Uterus (tissue), 3 donors: ENCODE measurements at regions not wholly inside any gene's neighbourhood (a gene's known extent, or its start where the extent isn't known, plus 50 kb on each side); places are given as distances from the start of the nearest gene placed in this dataset.

ENCODE experiments used
- DNase-seq, 2 donors: peaks; one replicate each; pipeline ENCODE4 v3.0.0-alpha.2; 2019 to 2020
- H3K27ac ChIP-seq, 2 donors: fragments of 200-600 bp; sonication (generic); 1 replicate in 1 of 2; 2 replicates in 1 of 2; pipeline ENCODE4 v1.5.1; 2016 to 2018
- H3K27me3 ChIP-seq, 2 donors: fragments of 200-600 bp; sonication (generic); one replicate each; pipeline ENCODE4 v1.5.1; 2018 to 2019; ENCODE audit warnings: control low read depth in 1 of 2
- H3K36me3 ChIP-seq, 2 donors: fragments of 200-600 bp; sonication (generic); one replicate each; pipeline ENCODE4 v1.5.1; 2019; ENCODE audit warnings: control low read depth in 1 of 2
- H3K4me1 ChIP-seq, 2 donors: fragments of 200-600 bp; sonication (generic); one replicate each; pipeline ENCODE4 v1.5.1; 2018 to 2019; ENCODE audit warnings: control low read depth in 1 of 2
- H3K4me3 ChIP-seq, 2 donors: fragments of 200-600 bp; sonication (generic); 1 replicate in 1 of 2; 2 replicates in 1 of 2; pipeline ENCODE4 v1.5.1; 2018 to 2019; ENCODE audit warnings: mild to moderate bottlenecking in 1 of 2
- H3K9me3 ChIP-seq, 2 donors: fragments of 200-600 bp; sonication (generic); one replicate each; pipeline ENCODE4 v1.5.1; 2019; ENCODE audit warnings: control low read depth in 1 of 2
- CTCF ChIP-seq, 4 experiments: fragments of 200-600 bp in 2 of 4; fragments of 450-650 bp in 2 of 4; sonication (generic) in 2 of 4; IDR thresholded peaks; one replicate each; pipeline ENCODE4 v1.5.1; 2016 to 2019; ENCODE audit warnings: antibody characterized with exemption in 4 of 4, mild to moderate bottlenecking in 2 of 4, moderate library complexity in 1 of 4
- POLR2A ChIP-seq, 2 donors: fragments of 450-650 bp; IDR thresholded peaks; one replicate each; pipeline ENCODE4 v1.6.1; 2016; ENCODE audit warnings: antibody characterized with exemption in 2 of 2, mild to moderate bottlenecking in 1 of 2, moderate library complexity in 1 of 2
- intact Hi-C: fragments of 100-400 bp; cut with DNase I; formaldehyde crosslinking; loops from one replicate; pipeline ENCODE4 v1.15.1; 2023; ENCODE audit warnings: low total_unique reads
- donor health status: DM: yes; HTN: yes; CAD: no.

DNA sequence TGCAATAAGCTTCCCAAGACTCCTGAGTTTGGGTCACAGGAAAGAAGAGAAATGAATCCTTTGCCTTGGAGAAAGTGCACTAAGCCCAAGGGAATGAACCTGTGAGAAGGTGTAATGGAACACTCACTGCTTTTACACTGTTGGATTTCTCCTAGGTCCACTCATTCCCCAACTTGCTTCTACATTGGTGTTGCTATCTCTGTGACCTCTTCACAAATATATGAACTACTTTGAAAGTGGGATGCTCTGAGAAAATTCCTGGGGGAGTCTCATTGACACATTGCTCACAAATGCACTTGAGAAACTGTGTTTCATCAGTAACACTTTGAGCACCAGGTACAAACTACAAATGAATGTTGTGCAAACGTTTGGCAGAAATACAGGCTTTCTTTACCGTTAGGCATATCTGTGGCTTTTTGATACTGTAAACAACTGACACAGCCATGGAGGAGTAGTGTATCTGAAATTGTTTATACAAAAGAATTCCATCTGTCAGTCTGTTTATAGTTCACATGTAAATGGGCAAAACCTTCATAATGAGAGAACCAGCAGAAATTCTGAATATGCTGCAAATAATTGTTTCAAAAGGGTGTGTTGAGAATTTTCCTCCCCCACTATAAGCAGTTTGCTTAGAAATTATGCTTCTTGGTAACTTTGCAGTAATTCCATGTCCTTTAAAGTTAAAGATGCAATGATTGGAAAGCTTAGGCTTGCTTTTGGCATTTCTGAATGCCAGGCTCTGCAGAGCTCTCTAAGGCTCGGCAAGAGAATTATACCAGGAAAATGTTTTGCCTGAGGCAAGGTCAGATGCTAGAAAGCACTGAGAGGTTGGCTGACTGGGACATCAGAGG, 348.5 kb upstream of the DDHD1 start:
- intact Hi-C loops, result no loop called here
- TF ChIP-seq POLR2A (IDR thresholded peaks at IDR 0.05) (no peak), CTCF (IDR thresholded peaks at IDR 0.05) (no peak)
- Histone ChIP-seq H3K4me3 (no peak overlapping the region), H3K4me1 (no peaks in the 10 kb centered on the region), H3K27me3 (no peaks in the 10 kb centered on the region), H3K27ac (no peak overlapping the region), H3K9me3 (no peaks in the 10 kb centered on the region), H3K36me3 (no peaks in the 10 kb centered on the region)
- no peak for DNase-seq

DNA sequence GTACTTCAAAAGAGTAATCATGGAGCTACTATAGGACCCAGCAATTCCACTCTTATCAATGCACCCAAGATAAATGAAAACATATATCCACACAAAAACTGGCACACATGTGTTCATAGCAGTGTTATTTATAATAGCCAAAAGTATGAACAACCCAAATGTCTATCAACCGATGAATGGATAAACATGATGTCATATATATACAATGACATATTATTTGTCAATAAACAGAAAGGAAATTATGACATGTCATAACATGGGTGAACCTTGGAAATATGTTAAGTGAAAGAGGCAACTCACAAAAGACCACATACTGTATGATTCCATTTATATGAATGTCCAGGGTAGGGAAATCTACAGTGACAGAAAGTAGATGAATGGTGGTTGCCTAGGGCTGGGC, 347.1 kb upstream of the DDHD1 start:
- no peaks in the 10 kb centered on the region for H3K9me3 ChIP-seq
- no peaks in the 10 kb centered on the region for H3K27me3 ChIP-seq
- no peaks in the 10 kb centered on the region for H3K4me1 ChIP-seq
- no peak overlapping the region for H3K4me3 ChIP-seq
- TF ChIP-seq CTCF (IDR thresholded peaks at IDR 0.05) (no peak), POLR2A (IDR thresholded peaks at IDR 0.05) (no peak)
- no peak for DNase-seq
- H3K27ac ChIP-seq, result no peak overlapping the region
- intact Hi-C loops, result no loop called here
- no peaks in the 10 kb centered on the region for H3K36me3 ChIP-seq

- H3K27me3 ChIP-seq, result no peaks in the 10 kb centered on the region
- H3K9me3 ChIP-seq, result no peaks in the 10 kb centered on the region
- TF ChIP-seq POLR2A (IDR thresholded peaks at IDR 0.05), result no peak
- TF ChIP-seq CTCF (IDR thresholded peaks at IDR 0.05), result no peak
- no peak overlapping the region for H3K27ac ChIP-seq
- no peaks in the 10 kb centered on the region for H3K4me1 ChIP-seq
- intact Hi-C loops, result no loop called here
- DNase-seq, result no peak
- no peaks in the 10 kb centered on the region for H3K36me3 ChIP-seq
- no peak overlapping the region for H3K4me3 ChIP-seq
Measured at GRCh38 chr14:53496668-53497067, 343.5 kb upstream of the DDHD1 start.

DNA sequence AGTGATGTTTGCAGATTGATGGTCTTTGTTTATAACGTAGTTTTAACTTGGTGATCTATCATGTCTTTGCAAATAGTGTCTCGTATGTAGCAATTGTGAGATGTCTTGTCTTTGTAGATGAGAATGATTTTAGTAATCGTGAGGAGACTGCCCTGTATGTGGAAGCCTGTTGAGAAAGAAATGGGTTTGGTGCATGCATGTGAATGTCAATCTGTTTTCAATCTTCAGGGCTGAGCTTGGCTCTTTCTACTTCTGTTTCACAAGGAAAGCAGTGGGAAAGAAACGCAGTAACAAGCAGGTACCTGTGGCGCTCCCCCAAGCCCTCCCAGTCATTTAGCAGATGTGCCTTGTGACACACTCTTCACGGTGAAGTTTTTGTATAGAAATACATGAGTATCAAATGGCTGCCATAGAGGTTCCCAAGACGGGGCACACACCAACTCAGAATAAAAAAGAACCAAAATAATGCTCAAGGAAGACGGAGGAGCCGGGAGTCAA, 342.8 kb upstream of the DDHD1 start:
- Histone ChIP-seq H3K4me3 (no peak overlapping the region), H3K4me1 (no peaks in the 10 kb centered on the region), H3K9me3 (no peaks in the 10 kb centered on the region), H3K27me3 (no peaks in the 10 kb centered on the region), H3K36me3 (no peaks in the 10 kb centered on the region), H3K27ac (no peak overlapping the region)
- DNase-seq, result no peak
- intact Hi-C loops, result no loop called here
- TF ChIP-seq CTCF (IDR thresholded peaks at IDR 0.05) (no peak), POLR2A (IDR thresholded peaks at IDR 0.05) (no peak)

DNA sequence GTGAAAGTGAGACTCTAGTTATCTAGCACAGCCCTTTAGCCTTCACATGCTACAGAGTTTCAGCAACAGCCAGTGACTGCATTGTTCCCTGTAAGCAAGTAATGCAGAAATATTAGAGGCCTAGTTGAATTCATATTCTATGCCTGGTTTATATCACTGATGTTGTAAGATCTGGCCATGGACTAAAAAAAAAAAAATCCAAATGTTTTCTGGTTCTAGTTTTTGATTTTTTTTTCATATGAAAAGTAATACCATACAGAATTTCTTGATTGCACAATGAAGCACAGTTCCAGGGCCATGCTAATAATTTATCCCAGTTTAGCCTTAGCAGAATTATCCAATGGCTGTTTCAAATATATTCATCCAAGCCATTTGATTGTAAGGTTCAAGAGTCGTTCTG, 341.5 kb upstream of the DDHD1 start:
- intact Hi-C loops, result no loop called here
- H3K27ac ChIP-seq, result no peak overlapping the region
- H3K9me3 ChIP-seq, result no peaks in the 10 kb centered on the region
- H3K27me3 ChIP-seq, result no peaks in the 10 kb centered on the region
- no peaks in the 10 kb centered on the region for H3K36me3 ChIP-seq
- TF ChIP-seq CTCF (IDR thresholded peaks at IDR 0.05) (no peak), POLR2A (IDR thresholded peaks at IDR 0.05) (no peak)
- no peaks in the 10 kb centered on the region for H3K4me1 ChIP-seq
- no peak for DNase-seq
- no peak overlapping the region for H3K4me3 ChIP-seq
